ENCODE measurements at regions not wholly inside any gene's neighbourhood (a gene's known extent, or its start where the extent isn't known, plus 50 kb on each side); places are given as distances from the start of the nearest gene placed in this dataset.
"Not testable (repeated sequence)": the region's sequence is repeated elsewhere in the genome, so short reads cannot be mapped to it uniquely, and the experiment has no call there.

GRCh38 chr7:69411018-69411417, 187.3 kb upstream of the AUTS2 start:
- in situ Hi-C loops (cut with HindIII; ENCODE audit: low pct_unique_long_range_greater_than_20kb, low sequenced_read_pairs): no loop called here
- DNase-seq (ENCODE audit: low read depth, low spot score): no peak

GRCh38 chr7:69411466-69411865, 186.8 kb upstream of the AUTS2 start:
- in situ Hi-C loops (cut with HindIII; ENCODE audit: low pct_unique_long_range_greater_than_20kb, low sequenced_read_pairs): no loop called here
- DNase-seq (ENCODE audit: low read depth, low spot score): no peak

GRCh38 chr7:69412331-69413146, 185.7 kb upstream of the AUTS2 start:
- DNase-seq (ENCODE audit: low read depth, low spot score): peak; percentile 61

GRCh38 chr7:69414555-69414954, 183.7 kb upstream of the AUTS2 start:
- in situ Hi-C loops (cut with HindIII; ENCODE audit: low pct_unique_long_range_greater_than_20kb, low sequenced_read_pairs): no loop called here
- DNase-seq (ENCODE audit: low read depth, low spot score): no peak

More at GRCh38 chr7:69412331-69413146, 185.7 kb upstream of the AUTS2 start:
- in situ Hi-C loops (cut with HindIII; ENCODE audit: low pct_unique_long_range_greater_than_20kb, low sequenced_read_pairs): no loop called here

- in situ Hi-C loops (cut with HindIII; ENCODE audit: low pct_unique_long_range_greater_than_20kb, low sequenced_read_pairs): no loop called here
Observed at GRCh38 chr7:69418869-69419670, 179.2 kb upstream of the AUTS2 start.

GRCh38 chr7:69419934-69420333, 178.3 kb upstream of the AUTS2 start:
- in situ Hi-C loops (cut with HindIII; ENCODE audit: low pct_unique_long_range_greater_than_20kb, low sequenced_read_pairs): no loop called here
- no peak for DNase-seq (ENCODE audit: low read depth, low spot score)

More at GRCh38 chr7:69418869-69419670, 179.2 kb upstream of the AUTS2 start:
- DNase-seq (ENCODE audit: low read depth, low spot score): no peak

GRCh38 chr7:69422574-69422985, 175.7 kb upstream of the AUTS2 start:
- in situ Hi-C loops (cut with HindIII; ENCODE audit: low pct_unique_long_range_greater_than_20kb, low sequenced_read_pairs): no loop called here
- DNase-seq (ENCODE audit: low read depth, low spot score): no peak

GRCh38 chr7:69426705-69427104, 171.6 kb upstream of the AUTS2 start:
- in situ Hi-C loops (cut with HindIII; ENCODE audit: low pct_unique_long_range_greater_than_20kb, low sequenced_read_pairs): no loop called here
- DNase-seq (ENCODE audit: low read depth, low spot score): no peak

- no peak for DNase-seq (ENCODE audit: low read depth, low spot score)
- in situ Hi-C loops (cut with HindIII; ENCODE audit: low pct_unique_long_range_greater_than_20kb, low sequenced_read_pairs): no loop called here
Observed at GRCh38 chr7:69428089-69428488, 170.2 kb upstream of the AUTS2 start.

- DNase-seq (ENCODE audit: low read depth, low spot score): no peak
- in situ Hi-C loops (cut with HindIII; ENCODE audit: low pct_unique_long_range_greater_than_20kb, low sequenced_read_pairs): no loop called here
Observed at GRCh38 chr7:69429911-69430383, 168.3 kb upstream of the AUTS2 start.

- DNase-seq (ENCODE audit: low read depth, low spot score): no peak
- in situ Hi-C loops (cut with HindIII; ENCODE audit: low pct_unique_long_range_greater_than_20kb, low sequenced_read_pairs): no loop called here
Observed at GRCh38 chr7:69430384-69431021, 167.8 kb upstream of the AUTS2 start.

GRCh38 chr7:69431626-69432025, 166.6 kb upstream of the AUTS2 start:
- in situ Hi-C loops (cut with HindIII; ENCODE audit: low pct_unique_long_range_greater_than_20kb, low sequenced_read_pairs): no loop called here
- DNase-seq (ENCODE audit: low read depth, low spot score): no peak

GRCh38 chr7:69432276-69432675, 166.0 kb upstream of the AUTS2 start:
- DNase-seq (ENCODE audit: low read depth, low spot score); in situ Hi-C loops (cut with HindIII; ENCODE audit: low pct_unique_long_range_greater_than_20kb, low sequenced_read_pairs): not testable (repeated sequence)

- in situ Hi-C loops (cut with HindIII; ENCODE audit: low pct_unique_long_range_greater_than_20kb, low sequenced_read_pairs): no loop called here
- no peak for DNase-seq (ENCODE audit: low read depth, low spot score)
Observed at GRCh38 chr7:69433081-69433480, 165.2 kb upstream of the AUTS2 start.

- in situ Hi-C loops (cut with HindIII; ENCODE audit: low pct_unique_long_range_greater_than_20kb, low sequenced_read_pairs): no loop called here
- DNase-seq (ENCODE audit: low read depth, low spot score): no peak
Observed at GRCh38 chr7:69434398-69434815, 163.9 kb upstream of the AUTS2 start.

- in situ Hi-C loops (cut with HindIII; ENCODE audit: low pct_unique_long_range_greater_than_20kb, low sequenced_read_pairs): no loop called here
- no peak for DNase-seq (ENCODE audit: low read depth, low spot score)
Observed at GRCh38 chr7:69435711-69436110, 162.6 kb upstream of the AUTS2 start.

- no peak for DNase-seq (ENCODE audit: low read depth, low spot score)
- in situ Hi-C loops (cut with HindIII; ENCODE audit: low pct_unique_long_range_greater_than_20kb, low sequenced_read_pairs): no loop called here
Observed at GRCh38 chr7:69436946-69437345, 161.3 kb upstream of the AUTS2 start.
